Naive thymus-derived CD8-positive, alpha-beta T cell (primary cell): ENCODE measurements at regions not wholly inside any gene's neighbourhood (a gene's known extent, or its start where the extent isn't known, plus 50 kb on each side); places are given as distances from the start of the nearest gene placed in this dataset.

Source experiments
- ATAC-seq, 2 donors: fragments of 150-1000 bp; cut with Tn5 transposase in 1 of 2; sonication (Bioruptor Pico), chemical (Tn5 transposase) in 1 of 2; 1 replicate in 1 of 2; 2 replicates in 1 of 2; pipeline ENCODE4 v1.10.0; 2021; ENCODE audit warnings: mild to moderate bottlenecking in 2 of 2, moderate library complexity in 2 of 2
- POLR2A ChIA-PET: fragments of 350-600 bp; sonication (Branson Sonifier 250); formaldehyde crosslinking; loops from one replicate; lab custom pipeline; 2021; ENCODE audit warnings: antibody characterized with exemption; lab: Charles Lee
- DNase-seq, 10 donors: peaks; one replicate each; pipeline versions ENCODE4 v3.0.0 to v3.0.0-alpha.2; 2020 to 2022
- H3K27ac Mint-ChIP-seq, 10 donors: one replicate each; pipeline ENCODE4 v1.8.0; 2020 to 2022; ENCODE audit warnings: mild to moderate bottlenecking in 10 of 10, mixed read lengths in 10 of 10, moderate library complexity in 4 of 10, inconsistent platforms in 1 of 10
- H3K27me3 Mint-ChIP-seq, 5 donors: one replicate each; pipeline ENCODE4 v1.8.0; 2021 to 2022; ENCODE audit warnings: mixed read lengths in 5 of 5
- H3K36me3 Mint-ChIP-seq, 3 donors: one replicate each; pipeline ENCODE4 v1.8.0; 2020 to 2022; ENCODE audit warnings: mixed read lengths in 3 of 3, mild to moderate bottlenecking in 2 of 3, inconsistent platforms in 1 of 3
- H3K4me1 Mint-ChIP-seq, 4 donors: one replicate each; pipeline ENCODE4 v1.8.0; 2021 to 2022; ENCODE audit warnings: mixed read lengths in 4 of 4
- H3K4me3 Mint-ChIP-seq, 10 donors: one replicate each; pipeline ENCODE4 v1.8.0; 2020 to 2022; ENCODE audit warnings: mild to moderate bottlenecking in 10 of 10, mixed read lengths in 10 of 10, moderate library complexity in 6 of 10, inconsistent platforms in 1 of 10
- H3K9me3 Mint-ChIP-seq, 9 donors: one replicate each; pipeline ENCODE4 v1.8.0; 2020 to 2022; ENCODE audit warnings: mixed read lengths in 9 of 9, mild to moderate bottlenecking in 3 of 9, inconsistent platforms in 1 of 9, moderate library complexity in 1 of 9

GRCh38 chr16:86320237-86320595 is 190.1 kb upstream of the FOXF1 start:
- no peak overlapping the region for H3K27ac Mint-ChIP-seq
- ATAC-seq = no peak
- POLR2A ChIA-PET = no interaction called here

DNA sequence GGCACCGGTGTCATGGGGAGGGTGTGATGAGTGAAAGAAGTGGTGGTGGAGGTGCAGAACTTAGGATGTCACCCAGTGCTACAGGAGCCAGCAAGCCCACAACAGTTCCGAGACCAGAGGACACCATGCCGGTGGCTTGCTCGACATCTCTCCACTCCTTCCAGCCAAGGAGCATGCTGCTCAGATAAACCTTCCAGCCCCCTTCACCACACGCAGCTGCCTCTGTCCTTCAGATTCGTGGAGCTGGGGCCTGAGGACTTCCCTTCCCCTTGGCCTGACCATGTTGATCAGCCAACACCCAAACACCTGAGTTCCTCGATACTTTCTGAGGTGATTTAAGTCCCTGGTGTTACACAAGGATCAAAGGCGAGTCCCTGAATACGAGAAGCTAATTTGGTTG is 188.8 kb upstream of the FOXF1 start:
- no peaks in the 10 kb centered on the region for H3K36me3 Mint-ChIP-seq
- H3K27ac Mint-ChIP-seq = no peak overlapping the region
- peak in 1 of 10 donors; percentile 6 for DNase-seq
- peaks cover 0 to 2% (median 0%) of the 10 kb centered on the region in 9 donors for H3K9me3 Mint-ChIP-seq
- no peaks in the 10 kb centered on the region for H3K4me1 Mint-ChIP-seq
- POLR2A ChIA-PET = no interaction called here
- peak in 1 of 2 donors; percentile 38 for ATAC-seq
- peaks cover 4 to 26% (median 18%) of the 10 kb centered on the region in 5 donors for H3K27me3 Mint-ChIP-seq
- peak overlapping the region in 1 of 10 donors; percentile 27 for H3K4me3 Mint-ChIP-seq

More at GRCh38 chr16:86320237-86320595, 190.1 kb upstream of the FOXF1 start:
- Mint-ChIP-seq H3K36me3 (no peaks in the 10 kb centered on the region), H3K4me3 (no peak overlapping the region), H3K4me1 (no peaks in the 10 kb centered on the region), H3K9me3 (peaks cover 0 to 1% (median 0%) of the 10 kb centered on the region in 9 donors), H3K27me3 (peaks cover 2 to 24% (median 20%) of the 10 kb centered on the region in 5 donors)
- no peak for DNase-seq

DNA sequence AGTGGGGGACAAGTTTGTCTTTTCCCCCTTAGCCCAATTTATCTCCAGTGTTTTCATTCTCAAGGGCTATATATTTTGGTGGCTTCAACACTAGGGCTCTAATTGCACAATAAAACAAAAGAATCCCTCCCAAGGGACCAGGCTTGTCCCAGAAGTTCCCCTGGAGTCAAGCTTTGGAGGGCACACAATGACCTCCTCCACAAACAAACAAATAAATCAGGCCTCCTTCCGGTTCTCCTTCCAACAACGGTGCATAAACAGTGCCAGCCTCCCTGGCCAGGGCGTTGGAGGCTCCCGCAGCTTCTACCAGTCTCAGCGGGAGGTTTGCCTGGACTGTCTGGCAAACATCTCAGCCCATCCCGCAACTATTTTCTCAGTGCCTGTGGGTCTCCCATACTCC is 188.0 kb upstream of the FOXF1 start:
- no peak for ATAC-seq
- Mint-ChIP-seq H3K27ac (no peak overlapping the region), H3K9me3 (peaks cover 0 to 2% (median 0%) of the 10 kb centered on the region in 9 donors), H3K36me3 (no peaks in the 10 kb centered on the region), H3K4me1 (no peaks in the 10 kb centered on the region), H3K4me3 (no peak overlapping the region), H3K27me3 (peaks cover 4 to 30% (median 20%) of the 10 kb centered on the region in 5 donors)
- POLR2A ChIA-PET = no interaction called here
- no peak for DNase-seq

DNA sequence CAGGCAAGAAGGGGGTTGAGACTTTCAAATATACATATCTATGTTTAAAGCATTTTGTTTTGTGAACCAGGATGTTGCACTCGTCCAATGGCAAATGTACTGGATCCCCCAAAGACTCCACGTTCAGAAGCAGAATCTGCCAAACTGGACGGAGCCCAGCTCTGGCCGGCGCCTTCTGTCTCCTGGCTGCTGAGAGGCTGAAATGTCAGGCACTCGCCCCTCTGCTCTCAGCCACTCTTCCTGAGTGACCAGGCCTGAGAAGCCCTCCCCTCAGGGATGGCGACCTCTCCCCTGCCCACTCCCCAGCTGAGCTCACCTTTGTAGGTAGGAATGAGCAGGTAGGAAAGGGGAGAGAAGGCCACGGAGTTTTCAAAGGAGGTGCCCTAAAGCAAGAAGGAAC is 187.5 kb upstream of the FOXF1 start:
- no peak overlapping the region for H3K27ac Mint-ChIP-seq

GRCh38 chr16:86324320-86324719 is 186.0 kb upstream of the FOXF1 start:
- POLR2A ChIA-PET = no interaction called here
- peaks cover 4 to 37% (median 28%) of the 10 kb centered on the region in 5 donors for H3K27me3 Mint-ChIP-seq
- no peak overlapping the region for H3K4me3 Mint-ChIP-seq
- H3K9me3 Mint-ChIP-seq = peaks cover 0 to 2% (median 0%) of the 10 kb centered on the region in 9 donors
- no peaks in the 10 kb centered on the region for H3K36me3 Mint-ChIP-seq
- ATAC-seq (no peak), DNase-seq (no peak)
- no peak overlapping the region for H3K27ac Mint-ChIP-seq
- H3K4me1 Mint-ChIP-seq = no peaks in the 10 kb centered on the region

More for the DNA sequence above, 187.5 kb upstream of the FOXF1 start:
- no peak for ATAC-seq
- no peak for DNase-seq
- H3K9me3 Mint-ChIP-seq = peaks cover 0 to 2% (median 0%) of the 10 kb centered on the region in 9 donors
- H3K4me3 Mint-ChIP-seq = no peak overlapping the region
- POLR2A ChIA-PET = no interaction called here
- H3K36me3 Mint-ChIP-seq = no peaks in the 10 kb centered on the region
- no peaks in the 10 kb centered on the region for H3K4me1 Mint-ChIP-seq
- H3K27me3 Mint-ChIP-seq = peaks cover 4 to 35% (median 25%) of the 10 kb centered on the region in 5 donors

DNA sequence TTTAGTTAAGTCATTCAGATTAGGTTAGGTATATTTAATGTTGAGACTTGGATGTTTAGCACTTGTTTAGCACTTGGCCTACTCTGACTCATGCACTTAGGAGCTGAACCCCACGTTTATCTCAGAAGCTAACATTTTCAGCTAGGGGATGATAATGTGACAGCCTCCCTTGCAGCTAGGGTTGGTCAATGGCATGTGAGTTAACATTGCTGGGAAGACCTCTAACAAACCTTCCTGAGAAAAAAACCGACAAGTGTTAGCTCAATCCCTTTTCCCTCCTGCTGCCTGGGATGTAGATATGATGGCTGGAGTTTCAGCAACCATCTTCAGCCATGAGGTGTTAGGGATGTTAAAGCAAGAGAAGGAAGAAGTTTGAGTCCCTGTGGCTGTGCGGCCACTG is 185.0 kb upstream of the FOXF1 start:
- Mint-ChIP-seq H3K4me3 (no peak overlapping the region), H3K27me3 (peaks cover 7 to 47% (median 32%) of the 10 kb centered on the region in 5 donors)
- POLR2A ChIA-PET = no interaction called here

DNA sequence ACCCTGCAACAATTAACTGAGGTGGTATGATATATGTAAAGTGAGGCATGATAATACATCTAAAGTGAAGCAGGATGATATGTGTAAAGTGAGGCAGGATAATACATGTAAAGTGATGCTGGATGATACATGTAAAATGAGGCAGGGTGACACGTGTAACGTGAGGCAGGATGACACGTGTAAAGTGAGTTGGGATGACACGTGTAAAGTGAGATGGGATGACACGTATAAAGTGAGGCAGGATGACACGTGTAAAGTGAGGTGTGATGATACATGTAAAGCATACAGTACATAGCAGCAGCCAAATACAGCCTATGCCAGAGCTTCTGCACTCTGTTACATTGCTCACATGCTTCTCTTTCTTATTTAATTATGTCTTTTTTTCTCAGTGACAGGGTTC is 184.4 kb upstream of the FOXF1 start:
- no peak for ATAC-seq
- H3K36me3 Mint-ChIP-seq = no peaks in the 10 kb centered on the region
- H3K4me3 Mint-ChIP-seq = no peak overlapping the region
- POLR2A ChIA-PET = no interaction called here
- no peak for DNase-seq
- H3K27ac Mint-ChIP-seq = no peak overlapping the region
- peaks cover 6 to 51% (median 29%) of the 10 kb centered on the region in 5 donors for H3K27me3 Mint-ChIP-seq
- H3K4me1 Mint-ChIP-seq = no peaks in the 10 kb centered on the region
- peaks cover 0 to 2% (median 0%) of the 10 kb centered on the region in 9 donors for H3K9me3 Mint-ChIP-seq

More for the DNA sequence above, 185.0 kb upstream of the FOXF1 start:
- peaks cover 0 to 2% (median 0%) of the 10 kb centered on the region in 9 donors for H3K9me3 Mint-ChIP-seq
- DNase-seq (no peak), ATAC-seq (no peak)
- H3K27ac Mint-ChIP-seq = no peak overlapping the region
- no peaks in the 10 kb centered on the region for H3K36me3 Mint-ChIP-seq
- no peaks in the 10 kb centered on the region for H3K4me1 Mint-ChIP-seq

DNA sequence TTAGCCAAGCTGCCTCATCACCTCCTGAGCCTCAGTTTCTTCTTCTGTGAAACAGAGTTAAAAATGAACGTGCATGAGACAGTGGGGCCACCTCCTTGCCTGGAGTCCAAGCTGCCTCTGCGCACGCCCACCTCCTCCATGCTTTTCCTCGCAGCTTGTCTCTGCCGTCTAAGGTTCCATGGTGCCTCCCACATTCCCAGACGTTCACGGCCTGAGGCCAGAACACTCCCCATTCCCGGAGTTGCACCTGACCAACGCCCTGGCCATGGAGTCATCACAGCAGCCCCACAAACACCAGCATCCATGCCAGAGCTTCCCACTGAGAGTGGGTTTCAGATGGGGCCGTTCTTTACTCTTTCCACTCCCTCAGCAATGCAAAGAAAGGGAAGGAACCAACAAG is 183.0 kb upstream of the FOXF1 start:
- ATAC-seq = no peak
- Mint-ChIP-seq H3K27me3 (peaks cover 7 to 59% (median 29%) of the 10 kb centered on the region in 5 donors), H3K4me3 (no peak overlapping the region), H3K9me3 (peaks cover 0 to 2% (median 0%) of the 10 kb centered on the region in 9 donors), H3K36me3 (no peaks in the 10 kb centered on the region), H3K27ac (no peak overlapping the region), H3K4me1 (peaks cover 0 to 1% (median 0%) of the 10 kb centered on the region in 4 donors)
- POLR2A ChIA-PET = no interaction called here
- no peak for DNase-seq

DNA sequence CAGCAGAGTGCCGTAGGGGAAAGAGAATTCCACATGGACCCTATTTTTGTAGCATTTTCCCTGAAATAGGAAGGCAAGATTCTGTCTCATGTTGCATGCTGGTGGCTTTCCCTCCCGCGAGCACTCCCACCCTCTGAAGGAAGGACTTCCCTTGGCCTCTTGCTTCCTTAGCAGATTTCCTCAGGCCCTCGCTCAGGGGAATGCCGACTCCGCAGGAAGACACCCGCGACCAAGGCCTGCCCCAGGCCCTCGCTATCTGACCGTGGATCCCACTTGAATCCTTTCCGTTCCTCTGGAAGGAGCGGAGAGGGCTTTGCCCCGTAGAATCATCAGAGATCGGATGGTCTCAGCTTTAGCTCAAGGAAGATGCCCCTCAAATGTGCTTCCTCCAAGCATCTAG is 179.4 kb upstream of the FOXF1 start:
- Mint-ChIP-seq H3K36me3 (peaks cover 0 to 4% (median 0%) of the 10 kb centered on the region in 3 donors), H3K4me3 (no peak overlapping the region), H3K27me3 (peaks cover 13 to 61% (median 41%) of the 10 kb centered on the region in 5 donors), H3K9me3 (no peaks in the 10 kb centered on the region), H3K27ac (no peak overlapping the region), H3K4me1 (peaks cover 0 to 1% (median 0%) of the 10 kb centered on the region in 4 donors)
- DNase-seq (no peak), ATAC-seq (no peak)
- POLR2A ChIA-PET = no interaction called here

DNA sequence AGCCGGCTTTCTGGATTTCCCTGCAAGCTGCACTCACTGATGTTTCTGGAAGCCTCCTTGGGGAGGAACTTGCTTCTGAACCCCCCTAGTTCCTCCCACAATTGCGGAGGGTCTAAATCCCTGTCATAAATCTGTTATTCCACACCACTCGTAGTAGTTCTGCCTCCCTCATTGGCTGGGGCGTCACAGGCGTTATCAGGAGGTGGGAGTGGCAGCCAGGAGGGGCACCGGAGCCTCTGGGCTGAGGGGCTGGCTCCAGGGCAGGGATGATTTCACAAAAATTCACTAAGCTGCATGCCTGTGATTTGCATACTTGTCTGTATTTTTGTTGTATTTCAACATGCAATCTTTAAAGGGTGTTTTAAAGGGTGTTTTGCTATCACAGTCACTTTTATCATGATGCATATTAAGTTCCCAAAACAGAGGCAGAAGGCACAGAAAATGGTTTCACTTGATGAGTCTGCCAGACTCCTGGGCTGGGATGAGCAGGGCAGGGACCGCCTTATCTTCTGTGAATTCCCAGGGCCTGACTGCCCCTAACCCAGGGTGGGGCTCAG is 176.2 kb upstream of the FOXF1 start:
- ATAC-seq = no peak
- DNase-seq = no peak
- H3K9me3 Mint-ChIP-seq = no peaks in the 10 kb centered on the region
- peaks cover 13 to 65% (median 46%) of the 10 kb centered on the region in 5 donors for H3K27me3 Mint-ChIP-seq
- H3K27ac Mint-ChIP-seq = no peak overlapping the region
- POLR2A ChIA-PET = no interaction called here
- H3K4me1 Mint-ChIP-seq = peaks cover 0 to 1% (median 0%) of the 10 kb centered on the region in 4 donors
- H3K4me3 Mint-ChIP-seq = no peak overlapping the region
- H3K36me3 Mint-ChIP-seq = peaks cover 0 to 4% (median 0%) of the 10 kb centered on the region in 3 donors

DNA sequence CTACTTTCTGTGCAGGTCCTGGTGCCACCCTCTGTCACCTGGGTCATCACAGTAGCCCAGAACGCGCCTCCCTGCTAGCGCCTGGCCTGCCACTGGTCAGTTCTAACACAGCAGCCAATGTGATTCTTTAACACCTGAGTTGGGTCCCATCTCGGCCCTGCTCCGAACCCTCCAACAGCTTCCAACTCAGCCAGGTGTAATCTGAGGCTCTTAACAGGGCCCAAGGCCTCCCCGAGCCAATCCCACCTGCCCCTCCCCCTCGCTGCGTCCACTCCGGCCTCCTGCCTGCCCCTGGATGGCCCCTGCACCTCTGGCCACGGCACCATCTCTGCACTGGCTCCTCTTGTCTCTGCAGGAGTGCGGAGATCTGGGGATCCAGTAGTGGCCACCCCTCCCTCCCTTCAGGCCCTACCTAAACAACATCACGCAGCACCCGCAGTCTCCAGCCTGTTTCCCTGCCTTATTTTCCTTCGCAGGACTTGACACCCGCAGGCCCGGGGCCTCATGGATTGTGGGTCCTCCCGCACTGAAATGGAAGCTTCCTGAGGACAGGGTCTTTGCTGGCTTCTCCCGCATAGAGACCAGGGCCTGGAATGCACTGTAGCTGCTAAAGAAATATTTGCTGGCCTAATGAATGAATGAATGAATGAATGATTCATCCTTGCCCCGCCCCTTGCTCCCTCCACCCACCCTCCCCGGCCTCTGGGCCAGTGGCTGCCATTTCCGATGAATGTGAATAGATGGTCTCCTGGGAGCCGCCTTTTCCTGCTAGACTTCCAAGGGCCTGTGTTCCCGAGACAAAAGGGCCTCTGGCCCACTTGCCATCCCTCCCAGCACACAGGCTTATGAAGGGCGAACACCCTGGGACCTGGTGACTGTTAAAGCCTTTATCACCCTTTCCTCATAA is 174.8 kb upstream of the FOXF1 start:
- Mint-ChIP-seq H3K4me3 (no peak overlapping the region), H3K27me3 (peaks cover 18 to 66% (median 47%) of the 10 kb centered on the region in 5 donors), H3K27ac (no peak overlapping the region), H3K9me3 (peaks cover 0 to 2% (median 0%) of the 10 kb centered on the region in 9 donors), H3K36me3 (peaks cover 0 to 4% (median 0%) of the 10 kb centered on the region in 3 donors), H3K4me1 (peaks cover 0 to 1% (median 0%) of the 10 kb centered on the region in 4 donors)
- ATAC-seq (no peak), DNase-seq (peak in 1 of 10 donors; percentile 31)
- POLR2A ChIA-PET = no interaction called here

DNA sequence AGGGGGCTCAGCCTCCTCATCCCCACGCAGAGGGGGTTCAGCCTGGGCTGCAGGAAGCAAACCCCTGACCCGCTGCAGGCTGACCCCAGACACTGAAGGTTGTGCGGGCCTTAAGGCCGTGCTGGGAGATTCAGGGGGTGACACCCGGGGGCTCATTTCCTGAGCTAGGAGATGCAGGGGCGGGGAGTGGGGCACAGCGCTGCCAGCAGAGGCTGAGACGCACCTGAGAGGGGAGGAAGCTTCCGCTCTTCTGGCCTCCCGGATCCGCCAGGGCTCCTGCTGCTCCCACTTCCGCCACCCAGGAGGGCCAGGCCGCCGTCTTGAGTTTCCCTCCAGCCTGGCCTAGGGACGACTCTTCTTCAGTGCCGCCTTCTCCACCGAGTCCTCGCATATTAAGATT is 173.2 kb upstream of the FOXF1 start:
- peaks cover 0 to 2% (median 0%) of the 10 kb centered on the region in 9 donors for H3K9me3 Mint-ChIP-seq
- H3K4me1 Mint-ChIP-seq = no peaks in the 10 kb centered on the region
- POLR2A ChIA-PET = no interaction called here
- H3K27me3 Mint-ChIP-seq = peaks cover 20 to 70% (median 49%) of the 10 kb centered on the region in 5 donors
- H3K36me3 Mint-ChIP-seq = peaks cover 0 to 4% (median 0%) of the 10 kb centered on the region in 3 donors
- peak in 1 of 10 donors; percentile 61 for DNase-seq
- no peak overlapping the region for H3K4me3 Mint-ChIP-seq
- no peak overlapping the region for H3K27ac Mint-ChIP-seq
- ATAC-seq = no peak
